Nephron progenitor cell (in vitro differentiated cells): ENCODE measurements at regions not wholly inside any gene's neighbourhood (a gene's known extent, or its start where the extent isn't known, plus 50 kb on each side); places are given as distances from the start of the nearest gene placed in this dataset.

Source experiments
- DNase-seq: peaks from one replicate; pipeline ENCODE4 v3.0.0; 2021
- H3K27ac Mint-ChIP-seq: 2 replicates; pipeline ENCODE4 v1.8.0; 2021; ENCODE audit warnings: mild to moderate bottlenecking, moderate library complexity, mixed read lengths
- H3K27me3 Mint-ChIP-seq: 2 replicates; pipeline ENCODE4 v1.8.0; 2021; ENCODE audit warnings: mild to moderate bottlenecking, low read depth, mixed read lengths; ENCODE audit not compliant: poor library complexity
- H3K36me3 Mint-ChIP-seq: 2 replicates; pipeline ENCODE4 v1.8.0; 2021; ENCODE audit warnings: low read depth, mixed read lengths
- H3K4me1 Mint-ChIP-seq: 2 replicates; pipeline ENCODE4 v1.8.0; 2021; ENCODE audit warnings: mixed read lengths
- H3K4me3 Mint-ChIP-seq: 2 replicates; pipeline ENCODE4 v1.8.0; 2021; ENCODE audit warnings: mild to moderate bottlenecking, moderate library complexity, mixed read lengths
- H3K9me3 Mint-ChIP-seq: 2 replicates; pipeline ENCODE4 v1.8.0; 2021; ENCODE audit warnings: mild to moderate bottlenecking, moderate library complexity, mixed read lengths
- TF ChIP-seq, protein P1 (sequence below): fragments of 200-600 bp; sonication (generic); IDR thresholded peaks from 2 replicates; pipeline ENCODE4 v1.5.0; 2021; ENCODE audit warnings: antibody characterized with exemption

DNA sequence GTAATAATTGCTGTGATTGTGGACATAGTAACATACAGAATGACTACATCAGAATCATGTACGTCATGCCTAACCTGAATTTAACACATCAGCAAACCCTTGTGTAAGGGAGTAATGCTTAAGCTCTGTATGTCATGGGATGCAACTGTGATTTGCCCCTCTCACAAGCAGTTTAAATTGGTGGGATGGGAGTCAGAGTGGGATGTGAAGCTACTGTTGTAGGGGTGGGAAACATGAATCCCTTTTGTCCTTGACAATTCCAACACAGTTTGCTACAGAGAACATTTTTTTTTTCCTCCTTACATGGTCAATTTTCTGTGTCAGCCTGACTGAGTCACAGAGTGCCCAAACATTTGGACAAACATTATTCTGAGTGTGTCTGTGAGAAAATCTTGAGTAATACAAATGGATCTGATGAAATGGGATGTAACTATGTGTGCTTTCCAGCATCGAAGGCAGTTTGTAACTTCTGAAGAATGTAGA lies 392.8 kb downstream of the GPM6A start:
- peaks cover 3% of the 10 kb centered on the region for H3K27me3 Mint-ChIP-seq
- H3K36me3 Mint-ChIP-seq = no peaks in the 10 kb centered on the region
- no peak overlapping the region for H3K27ac Mint-ChIP-seq
- DNase-seq = no peak
- TF ChIP-seq, protein P1, sequence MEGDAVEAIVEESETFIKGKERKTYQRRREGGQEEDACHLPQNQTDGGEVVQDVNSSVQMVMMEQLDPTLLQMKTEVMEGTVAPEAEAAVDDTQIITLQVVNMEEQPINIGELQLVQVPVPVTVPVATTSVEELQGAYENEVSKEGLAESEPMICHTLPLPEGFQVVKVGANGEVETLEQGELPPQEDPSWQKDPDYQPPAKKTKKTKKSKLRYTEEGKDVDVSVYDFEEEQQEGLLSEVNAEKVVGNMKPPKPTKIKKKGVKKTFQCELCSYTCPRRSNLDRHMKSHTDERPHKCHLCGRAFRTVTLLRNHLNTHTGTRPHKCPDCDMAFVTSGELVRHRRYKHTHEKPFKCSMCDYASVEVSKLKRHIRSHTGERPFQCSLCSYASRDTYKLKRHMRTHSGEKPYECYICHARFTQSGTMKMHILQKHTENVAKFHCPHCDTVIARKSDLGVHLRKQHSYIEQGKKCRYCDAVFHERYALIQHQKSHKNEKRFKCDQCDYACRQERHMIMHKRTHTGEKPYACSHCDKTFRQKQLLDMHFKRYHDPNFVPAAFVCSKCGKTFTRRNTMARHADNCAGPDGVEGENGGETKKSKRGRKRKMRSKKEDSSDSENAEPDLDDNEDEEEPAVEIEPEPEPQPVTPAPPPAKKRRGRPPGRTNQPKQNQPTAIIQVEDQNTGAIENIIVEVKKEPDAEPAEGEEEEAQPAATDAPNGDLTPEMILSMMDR = no peak
- H3K4me1 Mint-ChIP-seq = peaks cover 9% of the 10 kb centered on the region
- H3K4me3 Mint-ChIP-seq = no peak overlapping the region
- peaks cover 20% of the 10 kb centered on the region for H3K9me3 Mint-ChIP-seq

DNA sequence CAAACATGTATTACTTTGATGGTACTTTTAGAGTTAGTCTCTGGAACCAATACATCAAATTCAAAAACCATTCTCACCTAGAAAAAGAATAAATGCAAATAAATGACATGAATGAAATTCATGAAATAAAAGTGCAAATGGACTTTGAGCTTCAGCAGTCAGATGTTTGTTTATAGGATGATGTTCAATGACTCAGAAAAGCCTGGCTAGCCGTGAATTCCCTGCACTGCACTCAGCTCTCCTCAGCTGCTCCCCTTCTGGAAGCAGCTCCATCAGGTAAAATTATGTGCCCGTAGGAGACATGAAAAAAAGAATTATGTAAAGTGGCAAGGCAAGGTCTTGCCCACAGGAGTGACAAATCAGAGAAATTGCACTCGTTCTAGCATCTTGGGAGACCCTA lies 390.6 kb downstream of the GPM6A start:
- H3K27me3 Mint-ChIP-seq = peaks cover 3% of the 10 kb centered on the region
- no peak overlapping the region for H3K27ac Mint-ChIP-seq
- H3K4me3 Mint-ChIP-seq = no peak overlapping the region
- peaks cover 6% of the 10 kb centered on the region for H3K9me3 Mint-ChIP-seq
- no peaks in the 10 kb centered on the region for H3K36me3 Mint-ChIP-seq
- TF ChIP-seq, protein P1 = no peak
- DNase-seq = no peak
- H3K4me1 Mint-ChIP-seq = peaks cover 11% of the 10 kb centered on the region

DNA sequence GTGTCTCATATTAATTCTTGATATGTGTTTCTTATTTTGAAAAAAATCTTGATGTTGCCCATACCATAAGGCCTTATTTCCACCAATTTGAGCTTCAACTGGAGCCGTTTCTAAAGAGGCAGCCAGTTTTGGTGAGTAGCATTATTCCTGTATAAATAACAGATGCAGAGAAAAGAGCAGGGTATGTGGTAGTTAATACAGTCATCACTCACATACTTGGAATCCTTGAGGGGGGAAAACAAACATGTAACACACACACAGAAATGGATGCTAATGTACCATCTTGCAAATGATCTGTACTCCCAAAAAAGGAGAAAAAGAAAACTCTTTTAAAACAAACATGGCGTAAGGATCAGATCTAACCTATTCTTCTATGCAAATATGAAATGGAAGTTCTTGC lies 389.7 kb downstream of the GPM6A start:
- peaks cover 11% of the 10 kb centered on the region for H3K4me1 Mint-ChIP-seq
- peaks cover 3% of the 10 kb centered on the region for H3K27me3 Mint-ChIP-seq
- no peaks in the 10 kb centered on the region for H3K36me3 Mint-ChIP-seq
- H3K4me3 Mint-ChIP-seq = no peak overlapping the region
- DNase-seq = no peak
- H3K27ac Mint-ChIP-seq = no peak overlapping the region
- peaks cover 3% of the 10 kb centered on the region for H3K9me3 Mint-ChIP-seq
- TF ChIP-seq, protein P1 = no peak

DNA sequence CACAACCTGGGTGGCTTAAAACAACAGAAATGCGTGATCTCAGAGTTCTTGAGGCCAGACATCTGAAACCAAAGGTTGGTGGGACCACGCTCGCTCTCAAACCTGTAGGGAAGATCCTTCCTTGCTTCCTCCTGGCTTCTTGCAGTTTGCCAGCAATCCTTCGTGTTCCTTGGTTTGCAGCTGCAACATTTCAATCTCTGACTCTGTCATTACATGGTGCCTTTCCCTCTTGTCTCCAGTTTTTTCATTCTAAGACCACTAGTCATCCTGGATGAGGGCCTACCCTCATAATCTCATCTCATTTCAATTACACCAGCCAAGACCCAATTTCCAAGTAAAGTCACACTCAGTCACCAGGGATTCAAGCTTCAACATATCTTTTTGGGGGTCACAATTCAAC lies 388.0 kb downstream of the GPM6A start:
- Mint-ChIP-seq H3K36me3 (no peaks in the 10 kb centered on the region), H3K9me3 (no peaks in the 10 kb centered on the region), H3K27ac (no peak overlapping the region), H3K4me1 (peaks cover 11% of the 10 kb centered on the region), H3K4me3 (no peak overlapping the region), H3K27me3 (peaks cover 3% of the 10 kb centered on the region)
- TF ChIP-seq, protein P1 = no peak
- DNase-seq = no peak

DNA sequence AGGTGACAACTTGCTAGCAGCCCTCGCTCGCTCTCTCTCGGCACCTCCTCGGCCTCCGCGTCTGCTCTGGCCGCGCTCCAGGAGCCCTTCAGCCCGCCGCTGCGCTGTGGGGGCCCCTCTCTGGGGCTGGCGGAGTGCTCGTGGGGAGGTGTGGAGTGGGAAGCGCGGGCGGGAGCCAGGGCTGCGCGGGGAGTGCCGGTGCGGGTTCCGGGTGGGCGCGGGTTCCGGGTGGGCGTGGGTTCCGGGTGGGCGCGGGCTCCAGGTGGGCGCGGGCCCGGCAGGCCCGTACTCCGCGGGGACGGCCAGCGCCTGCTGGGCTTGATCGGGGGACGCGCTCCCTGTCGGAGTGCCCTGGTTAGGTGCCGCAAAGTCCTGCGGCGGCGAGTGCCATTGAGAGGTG lies 384.3 kb downstream of the GPM6A start:
- Mint-ChIP-seq H3K27me3 (peaks cover 3% of the 10 kb centered on the region), H3K9me3 (no peaks in the 10 kb centered on the region), H3K27ac (no peak overlapping the region), H3K36me3 (no peaks in the 10 kb centered on the region), H3K4me1 (peaks cover 11% of the 10 kb centered on the region), H3K4me3 (no peak overlapping the region)
- DNase-seq = no peak
- TF ChIP-seq, protein P1 = no peak

DNA sequence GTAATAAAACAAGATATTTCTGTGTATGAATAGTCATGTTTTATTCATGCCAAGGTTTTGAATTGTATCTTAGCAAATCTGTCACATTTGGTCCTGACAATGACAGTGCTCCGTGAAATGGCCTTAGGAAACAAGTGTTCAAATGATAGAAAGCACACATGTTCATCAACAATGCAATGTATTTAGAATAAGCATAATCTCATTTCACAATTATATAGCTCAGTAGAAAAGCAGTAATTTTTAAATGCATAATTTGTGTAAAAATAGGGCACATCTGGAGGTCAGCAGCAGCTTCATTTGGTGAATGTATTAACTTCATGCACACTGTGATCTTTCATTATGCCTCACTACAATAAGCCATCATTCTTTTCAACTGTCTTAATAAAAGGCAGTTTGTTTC lies 380.4 kb downstream of the GPM6A start:
- Mint-ChIP-seq H3K27me3 (no peaks in the 10 kb centered on the region), H3K4me1 (peaks cover 5% of the 10 kb centered on the region), H3K4me3 (no peak overlapping the region), H3K9me3 (no peaks in the 10 kb centered on the region), H3K36me3 (no peaks in the 10 kb centered on the region), H3K27ac (no peak overlapping the region)
- TF ChIP-seq, protein P1 = no peak
- DNase-seq = no peak
